GM18511 (cell line): ENCODE measurements at regions not wholly inside any gene's neighbourhood (a gene's known extent, or its start where the extent isn't known, plus 50 kb on each side); places are given as distances from the start of the nearest gene placed in this dataset.

Experiments used
- ATAC-seq: cut with Tn5 transposase; IDR thresholded peaks from one replicate; pipeline ENCODE4 v1.9.1; 2021; ENCODE audit warnings: mild to moderate bottlenecking, moderate library complexity; ENCODE audit not compliant: unreplicated experiment

GRCh38 chr11:116563028-116563711, 209.6 kb downstream of the BUD13 start:
- no peak for ATAC-seq

GRCh38 chr11:116560589-116560988, 212.2 kb downstream of the BUD13 start:
- no peak for ATAC-seq

- ATAC-seq, result no peak
Observed at GRCh38 chr11:116558504-116559211, 214.1 kb downstream of the BUD13 start.

GRCh38 chr11:116557282-116557681, 215.5 kb downstream of the BUD13 start:
- ATAC-seq, result no peak

- ATAC-seq, result no peak
Observed at GRCh38 chr11:116556483-116556882, 216.3 kb downstream of the BUD13 start.

- ATAC-seq, result no peak
Observed at GRCh38 chr11:116553482-116553881, 219.3 kb downstream of the BUD13 start.

- ATAC-seq, result no peak
Observed at GRCh38 chr11:116551576-116551975, 221.2 kb downstream of the BUD13 start.

GRCh38 chr11:116548256-116548655, 224.5 kb downstream of the BUD13 start:
- ATAC-seq, result no peak

GRCh38 chr11:116547571-116547970, 225.2 kb downstream of the BUD13 start:
- no peak for ATAC-seq

- no peak for ATAC-seq
Observed at GRCh38 chr11:116545912-116546311, 226.9 kb downstream of the BUD13 start.

GRCh38 chr11:116544721-116545120, 228.1 kb downstream of the BUD13 start:
- ATAC-seq, result no peak

- no peak for ATAC-seq
Observed at GRCh38 chr11:116543911-116544475, 228.8 kb downstream of the BUD13 start.

GRCh38 chr11:116543099-116543498, 229.7 kb downstream of the BUD13 start:
- ATAC-seq, result no peak

- no peak for ATAC-seq
Observed at GRCh38 chr11:116542406-116542805, 230.4 kb downstream of the BUD13 start.

GRCh38 chr11:116541460-116541859, 231.3 kb downstream of the BUD13 start:
- no peak for ATAC-seq

- ATAC-seq, result no peak
Observed at GRCh38 chr11:116540645-116541304, 232.0 kb downstream of the BUD13 start.

GRCh38 chr11:116539836-116540418, 232.9 kb downstream of the BUD13 start:
- ATAC-seq, result no peak

- ATAC-seq, result no peak
Observed at GRCh38 chr11:116539211-116539610, 233.6 kb downstream of the BUD13 start.

GRCh38 chr11:116538677-116539076, 234.1 kb downstream of the BUD13 start:
- no peak for ATAC-seq

GRCh38 chr11:116537709-116538108, 235.1 kb downstream of the BUD13 start:
- no peak for ATAC-seq

GRCh38 chr11:116537121-116537520, 235.7 kb downstream of the BUD13 start:
- no peak for ATAC-seq
